Epithelial cell of esophagus (primary cell): ENCODE measurements at regions not wholly inside any gene's neighbourhood (a gene's known extent, or its start where the extent isn't known, plus 50 kb on each side); places are given as distances from the start of the nearest gene placed in this dataset.
"Not testable (repeated sequence)": the region's sequence is repeated elsewhere in the genome, so short reads cannot be mapped to it uniquely, and the experiment has no call there.

Experiments used
- DNase-seq: peaks from one replicate; pipeline ENCODE4 v3.0.0; 2010; ENCODE audit warnings: low read depth
- H3K4me3 ChIP-seq: 2 replicates; pipeline ENCODE4 v1.5.1; 2011; ENCODE audit warnings: mild to moderate bottlenecking, low read length, control low read depth
- CTCF ChIP-seq: IDR thresholded peaks from 2 replicates; pipeline ENCODE4 v1.5.1; 2011; ENCODE audit warnings: low read depth, mild to moderate bottlenecking, low read length, control low read depth, inconsistent platforms; ENCODE audit not compliant: insufficient read depth; ENCODE audit errors: missing control alignments

DNA sequence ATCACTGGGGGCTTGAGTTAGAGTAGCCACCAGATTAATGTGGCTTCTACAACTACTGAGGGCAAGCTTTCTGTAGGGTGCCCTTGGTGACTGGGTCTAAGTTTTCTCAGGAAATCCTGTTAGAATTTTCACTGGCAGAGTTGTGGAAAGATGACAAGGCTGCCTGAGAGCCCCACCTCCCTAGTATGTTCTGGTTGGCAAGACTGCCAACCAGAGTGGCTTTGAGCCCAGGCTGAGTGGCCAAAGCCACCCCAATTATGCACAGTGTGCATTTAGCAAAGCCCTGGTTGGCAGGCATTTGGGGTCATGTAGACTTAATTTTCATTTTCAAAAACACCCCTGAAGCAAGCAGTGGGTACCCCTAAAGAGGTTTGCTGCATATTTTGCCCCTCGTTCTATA is 136.7 kb upstream of the HAPLN1 start:
- H3K4me3 ChIP-seq, result no peak overlapping the region
- no peak for TF ChIP-seq CTCF
- no peak for DNase-seq

GRCh38 chr5:83856881-83857280 is 136.2 kb upstream of the HAPLN1 start:
- DNase-seq, result no peak
- TF ChIP-seq CTCF, result no peak
- H3K4me3 ChIP-seq, result no peak overlapping the region

GRCh38 chr5:83850412-83850811 is 129.8 kb upstream of the HAPLN1 start:
- DNase-seq, H3K4me3 ChIP-seq: not testable (repeated sequence)

DNA sequence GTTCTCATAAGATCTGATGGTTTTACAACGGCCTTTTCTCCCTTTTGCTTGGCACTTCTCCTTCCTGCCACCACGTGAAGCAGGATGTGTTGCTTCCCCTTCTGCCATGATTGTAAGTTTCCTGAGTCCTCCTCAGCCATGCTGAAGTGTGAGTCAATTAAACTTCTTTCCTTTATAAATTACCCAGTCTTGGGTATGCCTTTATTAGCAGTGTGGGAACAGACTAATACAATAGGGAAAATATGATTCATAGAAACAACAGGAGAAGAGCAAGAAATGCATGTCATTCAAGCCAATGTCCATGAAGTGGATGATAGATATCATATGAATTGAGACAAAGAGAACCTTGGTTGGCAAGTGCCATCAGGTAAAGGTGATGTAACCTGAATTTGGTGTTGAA is 128.3 kb upstream of the HAPLN1 start:
- H3K4me3 ChIP-seq, result no peak overlapping the region
- DNase-seq, result no peak
- no peak for TF ChIP-seq CTCF

GRCh38 chr5:83846624-83847350 is 126.1 kb upstream of the HAPLN1 start:
- no peak overlapping the region for H3K4me3 ChIP-seq
- TF ChIP-seq CTCF, result no peak
- DNase-seq, result no peak

DNA sequence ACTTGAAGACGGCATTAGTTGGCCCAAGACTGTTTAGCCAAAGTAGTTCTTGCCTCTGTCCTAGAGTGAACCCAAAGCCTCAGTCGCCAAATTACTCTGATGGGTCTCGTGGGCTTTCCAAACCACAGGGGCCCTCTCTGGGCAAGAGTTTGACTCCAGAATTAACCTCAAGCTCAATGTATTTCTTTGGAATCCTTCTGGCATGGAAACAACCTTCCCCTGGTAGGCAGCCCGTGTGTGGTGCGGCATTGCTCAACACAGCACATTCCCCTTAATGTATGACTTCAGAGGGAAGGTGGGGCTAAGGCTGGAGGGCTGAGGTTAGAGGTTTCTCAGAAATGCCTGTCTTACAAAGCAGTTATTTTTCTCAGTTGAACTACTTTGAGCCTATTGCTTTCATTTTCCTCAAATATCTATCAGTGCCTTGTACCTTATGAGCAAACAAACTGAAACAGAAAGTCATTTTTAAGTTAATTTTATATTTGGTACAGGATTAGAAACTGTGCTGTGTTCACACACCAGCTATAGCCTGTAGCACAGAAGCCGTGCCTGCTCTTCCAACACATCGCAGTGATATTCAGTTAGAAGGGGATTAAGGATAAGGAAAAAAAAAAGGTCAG is 123.9 kb upstream of the HAPLN1 start:
- TF ChIP-seq CTCF, result no peak
- peak; percentile 56 for DNase-seq
- no peak overlapping the region for H3K4me3 ChIP-seq

DNA sequence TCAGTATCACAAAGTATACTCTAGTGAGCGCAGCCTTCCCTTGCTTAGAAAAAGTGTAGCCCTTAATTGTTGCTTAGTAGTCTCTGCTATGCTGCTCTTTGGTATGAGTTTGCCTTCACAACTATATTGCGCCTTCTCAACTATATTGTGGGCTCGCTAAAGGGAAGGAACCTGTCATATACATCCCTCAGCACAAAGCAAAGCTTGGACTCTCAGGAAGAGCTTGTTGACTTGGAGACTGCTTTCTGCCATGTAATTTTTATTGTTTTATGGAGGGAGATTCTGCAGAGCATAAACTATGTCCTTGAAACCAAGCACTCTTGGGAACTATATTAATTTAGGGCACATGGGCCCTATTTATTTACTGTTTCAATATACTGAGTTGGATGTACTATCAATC is 119.1 kb upstream of the HAPLN1 start:
- no peak for TF ChIP-seq CTCF
- H3K4me3 ChIP-seq, result no peak overlapping the region
- no peak for DNase-seq
